ENCODE measurements at regions not wholly inside any gene's neighbourhood (a gene's known extent, or its start where the extent isn't known, plus 50 kb on each side); places are given as distances from the start of the nearest gene placed in this dataset.
A peak's percentile ranks its signal among the peaks of the same experiment; 100 is the strongest.
"Not testable (repeated sequence)": the region's sequence is repeated elsewhere in the genome, so short reads cannot be mapped to it uniquely, and the experiment has no call there.

GRCh38 chr4:144862210-144862609 is 216.3 kb downstream of the HHIP start:
- Histone ChIP-seq H3K4me1 (replicated peaks) (no peaks in the 10 kb centered on the region), H3K27ac (no peak overlapping the region), H3K36me3 (no peaks in the 10 kb centered on the region), H3K27me3 (replicated peaks) (no peaks in the 10 kb centered on the region), H3K9me3 (replicated peaks) (peaks cover 2% of the 10 kb centered on the region; the same call in 1 of the 2 replicates), H3K4me3 (no peak overlapping the region)
- DNase-seq (ENCODE audit: low read depth in 1 of 2, low spot score in 2 of 2), result no peak

DNA sequence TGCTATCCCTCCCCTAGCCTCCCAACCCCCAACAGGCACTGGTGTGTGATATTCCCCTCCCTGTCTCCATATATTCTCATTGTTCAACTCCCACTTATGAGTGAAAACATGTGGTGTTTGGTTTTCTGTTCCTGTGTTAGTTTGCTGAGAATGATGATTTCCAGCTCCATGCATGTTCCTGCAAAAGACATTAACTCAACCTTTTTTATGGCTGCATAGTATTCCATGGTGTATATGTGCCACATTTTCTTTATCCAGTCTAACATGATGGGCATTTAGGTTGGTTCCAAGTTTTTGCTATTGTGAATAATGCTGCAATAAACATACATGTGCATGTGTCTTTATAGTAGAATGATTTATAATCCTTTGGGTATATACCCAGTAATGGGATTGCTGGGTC is 218.9 kb downstream of the HHIP start:
- not testable (repeated sequence) for H3K27me3 ChIP-seq (replicated peaks); H3K9me3 ChIP-seq (replicated peaks); H3K36me3 ChIP-seq; DNase-seq (ENCODE audit: low read depth in 1 of 2, low spot score in 2 of 2); H3K4me1 ChIP-seq (replicated peaks); H3K4me3 ChIP-seq; H3K27ac ChIP-seq

- Histone ChIP-seq H3K27ac (no peak overlapping the region), H3K36me3 (no peaks in the 10 kb centered on the region), H3K27me3 (replicated peaks) (no peaks in the 10 kb centered on the region), H3K4me1 (replicated peaks) (no peaks in the 10 kb centered on the region), H3K4me3 (no peak overlapping the region), H3K9me3 (replicated peaks) (no peaks in the 10 kb centered on the region)
- DNase-seq (ENCODE audit: low read depth in 1 of 2, low spot score in 2 of 2), result no peak
Observed at GRCh38 chr4:144868309-144868708, 222.4 kb downstream of the HHIP start.

GRCh38 chr4:144872508-144873225 is 225.3 kb downstream of the ANAPC10 start:
- Histone ChIP-seq H3K9me3 (replicated peaks) (no peaks in the 10 kb centered on the region), H3K4me1 (replicated peaks) (no peaks in the 10 kb centered on the region), H3K27ac (no peak overlapping the region), H3K4me3 (no peak overlapping the region), H3K27me3 (replicated peaks) (no peaks in the 10 kb centered on the region), H3K36me3 (no peaks in the 10 kb centered on the region)
- DNase-seq (ENCODE audit: low read depth in 1 of 2, low spot score in 2 of 2), result no peak

DNA sequence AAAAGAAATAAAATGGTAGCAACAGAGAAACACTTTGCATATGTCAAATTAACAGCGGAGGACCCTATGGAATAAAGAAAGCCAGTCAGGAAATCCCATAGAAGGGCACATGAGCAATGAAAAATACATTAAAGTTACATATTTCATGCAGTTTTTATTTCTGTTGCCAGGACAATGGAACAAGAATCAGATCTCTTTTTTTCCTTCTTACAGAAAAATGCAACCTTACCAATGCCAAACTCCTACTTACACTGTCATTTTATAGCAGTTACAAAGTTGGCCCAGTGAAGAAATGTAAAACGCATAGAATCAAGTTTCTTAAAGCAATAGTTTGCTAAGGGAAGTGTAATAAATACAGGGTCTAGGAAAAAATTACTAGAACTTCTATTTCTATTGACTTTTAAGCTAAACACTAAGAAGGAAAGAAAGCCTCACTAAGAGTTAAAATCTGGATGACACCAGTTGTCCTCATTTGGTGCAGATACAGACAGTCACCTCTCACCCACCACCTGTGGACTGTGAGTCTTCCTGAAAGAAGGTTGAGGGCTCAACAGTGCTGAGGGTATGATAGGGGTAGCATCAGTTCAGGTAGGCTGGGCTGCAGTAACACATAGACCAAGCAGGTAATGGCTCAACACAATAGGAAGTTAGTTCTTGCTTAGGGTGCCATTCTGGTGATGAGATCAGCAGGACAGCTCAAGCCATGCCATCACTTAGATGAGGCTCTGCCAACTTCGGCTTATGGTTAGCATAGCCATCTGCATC is 224.6 kb downstream of the ANAPC10 start:
- Histone ChIP-seq H3K36me3 (no peaks in the 10 kb centered on the region), H3K4me1 (replicated peaks) (no peaks in the 10 kb centered on the region), H3K9me3 (replicated peaks) (no peaks in the 10 kb centered on the region), H3K4me3 (no peak overlapping the region), H3K27ac (no peak overlapping the region), H3K27me3 (replicated peaks) (no peaks in the 10 kb centered on the region)
- DNase-seq (ENCODE audit: low read depth in 1 of 2, low spot score in 2 of 2), result no peak

DNA sequence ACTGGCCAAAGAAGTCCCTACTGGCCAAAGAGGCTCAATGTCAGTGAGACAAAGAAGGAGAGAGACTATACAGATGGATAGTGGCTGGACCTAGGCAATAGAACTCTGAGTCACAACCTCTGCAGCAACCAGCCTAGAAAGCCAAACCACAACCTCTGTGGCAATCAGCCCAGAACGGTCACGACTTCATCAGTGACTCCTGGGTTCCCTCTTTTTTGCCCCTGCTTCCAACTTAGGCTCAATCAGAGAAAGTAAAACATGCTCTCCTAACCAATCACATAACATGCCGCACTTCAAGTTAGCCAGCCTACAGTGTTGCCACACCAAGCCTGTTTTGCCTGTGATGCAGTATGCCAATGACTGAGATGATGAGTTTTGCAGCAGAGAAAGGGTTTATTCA is 203.4 kb downstream of the ANAPC10 start:
- Histone ChIP-seq H3K4me3 (no peak overlapping the region), H3K9me3 (replicated peaks) (no peaks in the 10 kb centered on the region), H3K27ac (no peak overlapping the region), H3K4me1 (replicated peaks) (no peaks in the 10 kb centered on the region), H3K27me3 (replicated peaks) (no peaks in the 10 kb centered on the region), H3K36me3 (no peaks in the 10 kb centered on the region)
- DNase-seq (ENCODE audit: low read depth in 1 of 2, low spot score in 2 of 2), result peak in 1 of 2 experiments; percentile 17

GRCh38 chr4:144899393-144899792 is 198.6 kb downstream of the ANAPC10 start:
- H3K36me3 ChIP-seq, result no peaks in the 10 kb centered on the region
- H3K9me3 ChIP-seq (replicated peaks), result no peaks in the 10 kb centered on the region
- no peak for DNase-seq (ENCODE audit: low read depth in 1 of 2, low spot score in 2 of 2)
- H3K4me3 ChIP-seq, result no peak overlapping the region
- no peak overlapping the region for H3K27ac ChIP-seq
- H3K27me3 ChIP-seq (replicated peaks), result no peaks in the 10 kb centered on the region
- no peaks in the 10 kb centered on the region; the same call in 1 of the 2 replicates for H3K4me1 ChIP-seq (replicated peaks)

DNA sequence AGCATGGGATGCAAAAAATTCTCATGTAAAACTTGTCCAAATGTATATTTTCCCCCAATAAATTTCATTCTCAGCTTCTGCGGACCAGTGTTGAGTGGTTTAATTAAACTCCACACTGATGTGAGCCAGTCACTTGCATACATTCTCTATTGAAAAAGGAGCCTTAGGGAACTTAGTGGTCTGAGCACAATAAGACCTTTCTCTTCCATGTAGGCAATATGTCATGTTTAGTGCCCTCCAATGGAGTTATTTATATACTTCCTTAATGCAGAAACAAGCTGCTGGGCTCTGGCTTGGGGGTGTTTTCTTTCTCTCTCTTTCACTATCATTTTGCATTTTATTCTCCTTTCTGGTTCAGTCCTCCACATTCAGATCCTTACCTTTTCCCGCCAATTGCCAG is 196.9 kb downstream of the ANAPC10 start:
- Histone ChIP-seq H3K27me3 (replicated peaks) (no peaks in the 10 kb centered on the region), H3K4me1 (replicated peaks) (peaks cover 8% of the 10 kb centered on the region), H3K36me3 (no peaks in the 10 kb centered on the region), H3K9me3 (replicated peaks) (no peaks in the 10 kb centered on the region), H3K4me3 (no peak overlapping the region), H3K27ac (no peak overlapping the region)
- no peak for DNase-seq (ENCODE audit: low read depth in 1 of 2, low spot score in 2 of 2)

GRCh38 chr4:144902614-144903013 is 195.4 kb downstream of the ANAPC10 start:
- no peak overlapping the region for H3K4me3 ChIP-seq
- no peak for DNase-seq (ENCODE audit: low read depth in 1 of 2, low spot score in 2 of 2)
- no peaks in the 10 kb centered on the region for H3K27me3 ChIP-seq (replicated peaks)
- H3K4me1 ChIP-seq (replicated peaks), result peaks cover 18% of the 10 kb centered on the region
- H3K9me3 ChIP-seq (replicated peaks), result no peaks in the 10 kb centered on the region
- H3K27ac ChIP-seq, result no peak overlapping the region
- H3K36me3 ChIP-seq, result no peaks in the 10 kb centered on the region

GRCh38 chr4:144903953-144904711 is 193.9 kb downstream of the ANAPC10 start:
- peaks cover 18% of the 10 kb centered on the region for H3K4me1 ChIP-seq (replicated peaks)
- H3K36me3 ChIP-seq, result no peaks in the 10 kb centered on the region
- no peak for DNase-seq (ENCODE audit: low read depth in 1 of 2, low spot score in 2 of 2)
- no peaks in the 10 kb centered on the region for H3K27me3 ChIP-seq (replicated peaks)
- no peaks in the 10 kb centered on the region for H3K9me3 ChIP-seq (replicated peaks)
- H3K27ac ChIP-seq, result no peak overlapping the region
- no peak overlapping the region for H3K4me3 ChIP-seq

DNA sequence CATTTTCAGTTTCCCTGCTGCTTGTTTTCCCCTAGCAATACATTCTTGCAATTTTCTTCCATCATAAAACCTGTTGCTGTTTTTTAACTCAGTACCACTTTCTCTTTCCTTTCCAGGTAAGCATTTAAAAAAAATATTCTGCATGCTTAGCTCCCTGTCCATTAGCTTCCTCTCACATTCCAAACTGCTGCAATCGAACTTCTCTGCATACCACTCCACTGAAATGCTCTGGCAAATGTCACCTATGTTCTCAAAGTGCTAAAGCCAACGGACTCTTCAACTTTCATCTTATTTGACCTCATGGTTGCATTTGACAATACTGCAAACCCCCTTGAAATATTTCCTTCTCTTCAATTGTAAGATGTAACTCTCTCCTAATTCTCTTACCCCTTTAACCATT is 192.7 kb downstream of the ANAPC10 start:
- no peaks in the 10 kb centered on the region for H3K27me3 ChIP-seq (replicated peaks)
- no peak overlapping the region for H3K4me3 ChIP-seq
- H3K4me1 ChIP-seq (replicated peaks), result peaks cover 18% of the 10 kb centered on the region
- DNase-seq (ENCODE audit: low read depth in 1 of 2, low spot score in 2 of 2), result no peak
- no peak overlapping the region for H3K27ac ChIP-seq
- H3K9me3 ChIP-seq (replicated peaks), result no peaks in the 10 kb centered on the region
- no peaks in the 10 kb centered on the region for H3K36me3 ChIP-seq

DNA sequence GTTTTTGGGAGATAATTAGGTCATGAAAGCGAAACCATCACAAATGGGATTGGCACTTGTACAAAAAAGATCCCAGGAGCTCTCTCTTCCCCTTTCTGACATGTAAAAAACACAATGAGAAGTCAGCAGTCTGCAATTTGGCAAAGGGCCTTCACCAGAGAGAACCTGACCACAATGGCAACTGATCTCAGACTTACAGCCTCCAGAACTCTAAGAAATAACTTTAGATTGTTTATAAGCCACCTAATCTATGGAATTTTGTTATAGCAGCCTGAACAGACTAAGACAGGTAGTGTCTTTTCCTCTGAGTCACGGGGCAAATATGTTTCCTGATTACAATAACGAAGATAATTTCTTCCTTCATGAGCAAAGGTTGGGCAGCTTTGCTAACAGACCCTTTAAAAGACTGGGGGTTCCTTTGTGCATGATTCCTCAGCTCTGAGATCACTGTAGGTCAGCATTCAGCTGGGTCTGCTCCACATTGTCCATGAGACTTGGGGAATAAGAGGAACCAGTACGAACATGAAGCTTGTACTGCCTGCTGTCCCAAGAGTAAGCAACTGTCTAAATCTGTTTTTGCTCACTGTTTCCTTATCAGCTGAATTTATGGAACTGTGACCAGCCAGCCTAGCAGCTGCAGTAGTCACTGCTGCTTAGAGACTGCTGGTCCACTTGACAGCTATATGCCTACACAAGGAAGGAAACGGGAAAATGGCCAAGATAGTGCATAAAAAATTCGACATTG is 191.6 kb downstream of the ANAPC10 start:
- peak; percentile 44 to 55 for DNase-seq (ENCODE audit: low read depth in 1 of 2, low spot score in 2 of 2)
- no peaks in the 10 kb centered on the region for H3K9me3 ChIP-seq (replicated peaks)
- no peaks in the 10 kb centered on the region for H3K27me3 ChIP-seq (replicated peaks)
- no peaks in the 10 kb centered on the region for H3K36me3 ChIP-seq
- H3K4me1 ChIP-seq (replicated peaks), result peaks cover 18% of the 10 kb centered on the region
- no peak overlapping the region for H3K4me3 ChIP-seq
- peak overlapping the region; percentile 5; the same call in 1 of the 2 replicates for H3K27ac ChIP-seq

GRCh38 chr4:144910723-144911122 is 187.3 kb downstream of the ANAPC10 start:
- Histone ChIP-seq H3K4me1 (replicated peaks) (peaks cover 13% of the 10 kb centered on the region), H3K27ac (no peak overlapping the region), H3K9me3 (replicated peaks) (no peaks in the 10 kb centered on the region), H3K4me3 (no peak overlapping the region), H3K36me3 (no peaks in the 10 kb centered on the region), H3K27me3 (replicated peaks) (no peaks in the 10 kb centered on the region)
- no peak for DNase-seq (ENCODE audit: low read depth in 1 of 2, low spot score in 2 of 2)
